ENCODE measurements at regions not wholly inside any gene's neighbourhood (a gene's known extent, or its start where the extent isn't known, plus 50 kb on each side); places are given as distances from the start of the nearest gene placed in this dataset.

DNA sequence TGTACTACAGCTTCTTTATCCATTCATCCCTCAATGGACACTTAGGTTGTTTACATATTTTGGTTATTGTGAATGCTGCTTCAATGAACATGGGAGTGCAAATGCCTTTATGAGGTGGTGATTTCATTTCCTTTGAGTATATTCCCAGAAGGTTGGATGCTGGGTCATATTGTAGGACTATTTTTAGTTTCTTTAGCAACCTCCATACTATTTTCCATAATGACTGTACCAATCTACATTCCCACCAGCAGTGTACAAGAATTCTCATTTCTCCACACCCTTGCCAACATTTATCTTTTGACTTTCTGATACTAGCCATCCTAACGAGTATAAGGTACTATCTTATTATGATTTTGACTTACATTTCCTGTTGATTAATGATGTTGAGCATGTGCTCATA is 269.0 kb downstream of the C6orf118 start:
- TF ChIP-seq, protein P1, sequence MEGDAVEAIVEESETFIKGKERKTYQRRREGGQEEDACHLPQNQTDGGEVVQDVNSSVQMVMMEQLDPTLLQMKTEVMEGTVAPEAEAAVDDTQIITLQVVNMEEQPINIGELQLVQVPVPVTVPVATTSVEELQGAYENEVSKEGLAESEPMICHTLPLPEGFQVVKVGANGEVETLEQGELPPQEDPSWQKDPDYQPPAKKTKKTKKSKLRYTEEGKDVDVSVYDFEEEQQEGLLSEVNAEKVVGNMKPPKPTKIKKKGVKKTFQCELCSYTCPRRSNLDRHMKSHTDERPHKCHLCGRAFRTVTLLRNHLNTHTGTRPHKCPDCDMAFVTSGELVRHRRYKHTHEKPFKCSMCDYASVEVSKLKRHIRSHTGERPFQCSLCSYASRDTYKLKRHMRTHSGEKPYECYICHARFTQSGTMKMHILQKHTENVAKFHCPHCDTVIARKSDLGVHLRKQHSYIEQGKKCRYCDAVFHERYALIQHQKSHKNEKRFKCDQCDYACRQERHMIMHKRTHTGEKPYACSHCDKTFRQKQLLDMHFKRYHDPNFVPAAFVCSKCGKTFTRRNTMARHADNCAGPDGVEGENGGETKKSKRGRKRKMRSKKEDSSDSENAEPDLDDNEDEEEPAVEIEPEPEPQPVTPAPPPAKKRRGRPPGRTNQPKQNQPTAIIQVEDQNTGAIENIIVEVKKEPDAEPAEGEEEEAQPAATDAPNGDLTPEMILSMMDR (IDR thresholded peaks at IDR 0.05; ENCODE audit: low read depth, low read length, poor library complexity, severe bottlenecking) = no peak
- TF ChIP-seq EZH2phosphoT487 (IDR thresholded peaks at IDR 0.05; ENCODE audit: borderline replicate concordance, low read length) = no peak
- H3K9me2 ChIP-seq (replicated peaks; ENCODE audit: control insufficient read depth, low read length) = no peaks in the 10 kb centered on the region

DNA sequence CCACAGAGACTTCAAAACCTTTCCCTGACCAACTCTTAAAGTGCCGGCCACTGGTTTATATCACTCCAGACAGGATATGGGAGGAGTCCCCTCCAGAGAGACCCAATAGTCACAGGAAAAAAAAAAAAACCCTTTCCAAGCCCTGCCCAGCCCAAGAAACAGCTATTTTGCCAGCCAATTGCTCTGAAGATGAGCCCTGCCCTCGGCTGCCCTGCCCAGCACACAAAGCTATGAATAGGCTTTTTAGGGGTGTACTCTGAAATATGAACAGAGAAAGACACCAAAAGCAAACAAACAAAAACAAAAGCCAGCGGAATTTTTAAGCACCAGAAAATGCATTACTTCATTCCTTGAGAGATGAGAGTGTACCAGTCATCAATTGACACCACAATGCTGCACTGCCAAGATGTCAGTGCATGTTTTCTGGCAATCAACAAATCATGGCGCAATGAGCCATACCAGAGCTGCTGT is 275.1 kb downstream of the C6orf118 start:
- Histone ChIP-seq H4K20me1 (ENCODE audit: control insufficient read depth, insufficient read depth, low read depth, low read length) (no peaks in the 10 kb centered on the region), H3K27ac (ENCODE audit: low read depth, low read length) (no peak overlapping the region), H3K4me3 (ENCODE audit: low read length) (no peak overlapping the region), H3K9me3 (ENCODE audit: control insufficient read depth, insufficient read depth, low read length) (no peaks in the 10 kb centered on the region), H3K79me2 (ENCODE audit: control insufficient read depth, low read length) (no peaks in the 10 kb centered on the region), H3K36me3 (ENCODE audit: control insufficient read depth, low read length) (no peaks in the 10 kb centered on the region), H3K4me1 (ENCODE audit: control insufficient read depth, low read length) (no peaks in the 10 kb centered on the region), H3F3A (ENCODE audit: control insufficient read depth, insufficient read depth) (no peaks in the 10 kb centered on the region), H3K27me3 (ENCODE audit: control insufficient read depth, low read length) (no peaks in the 10 kb centered on the region), H3K9me2 (replicated peaks; ENCODE audit: control insufficient read depth, low read length) (no peaks in the 10 kb centered on the region), H3K4me2 (ENCODE audit: low read length) (no peak overlapping the region)
- TF ChIP-seq EZH2phosphoT487 (IDR thresholded peaks at IDR 0.05; ENCODE audit: borderline replicate concordance, low read length) = no peak
- TF ChIP-seq, protein P1 (IDR thresholded peaks at IDR 0.05; ENCODE audit: low read depth, low read length, poor library complexity, severe bottlenecking) = no peak

More for the DNA sequence above, 269.0 kb downstream of the C6orf118 start:
- no peak overlapping the region for H3K4me2 ChIP-seq (ENCODE audit: low read length)
- no peaks in the 10 kb centered on the region for H3K36me3 ChIP-seq (ENCODE audit: control insufficient read depth, low read length)
- H3F3A ChIP-seq (ENCODE audit: control insufficient read depth, insufficient read depth) = no peaks in the 10 kb centered on the region
- H3K9me3 ChIP-seq (ENCODE audit: control insufficient read depth, insufficient read depth, low read length) = no peaks in the 10 kb centered on the region
- no peaks in the 10 kb centered on the region for H3K27me3 ChIP-seq (ENCODE audit: control insufficient read depth, low read length)
- H4K20me1 ChIP-seq (ENCODE audit: control insufficient read depth, insufficient read depth, low read depth, low read length) = no peaks in the 10 kb centered on the region
- H3K27ac ChIP-seq (ENCODE audit: low read depth, low read length) = no peak overlapping the region
- no peak overlapping the region for H3K4me3 ChIP-seq (ENCODE audit: low read length)
- no peaks in the 10 kb centered on the region for H3K4me1 ChIP-seq (ENCODE audit: control insufficient read depth, low read length)
- H3K79me2 ChIP-seq (ENCODE audit: control insufficient read depth, low read length) = no peaks in the 10 kb centered on the region

DNA sequence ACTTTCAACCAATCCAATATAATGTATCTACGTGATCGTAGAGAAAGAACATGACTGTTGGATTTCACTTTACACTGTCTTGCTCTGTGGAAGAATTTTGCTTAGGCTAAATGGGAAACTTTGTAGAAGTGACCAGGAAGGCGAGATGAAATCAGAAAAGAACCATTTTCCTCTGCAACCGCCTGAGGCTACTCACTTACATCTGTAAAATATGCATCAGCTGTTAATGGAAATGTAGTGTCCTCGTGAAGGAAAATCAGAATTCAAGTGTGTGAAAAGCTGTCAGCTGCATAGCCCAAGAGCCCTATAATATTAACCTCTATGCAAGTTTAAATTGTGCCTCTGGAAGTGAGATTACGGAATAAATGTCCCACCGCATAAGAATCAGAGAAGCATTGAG is 277.9 kb downstream of the C6orf118 start:
- Histone ChIP-seq H3K9me3 (ENCODE audit: control insufficient read depth, insufficient read depth, low read length) (no peaks in the 10 kb centered on the region), H3K4me1 (ENCODE audit: control insufficient read depth, low read length) (no peaks in the 10 kb centered on the region), H3K4me3 (ENCODE audit: low read length) (no peak overlapping the region), H3K27ac (ENCODE audit: low read depth, low read length) (no peak overlapping the region), H3K9me2 (replicated peaks; ENCODE audit: control insufficient read depth, low read length) (no peaks in the 10 kb centered on the region), H3K79me2 (ENCODE audit: control insufficient read depth, low read length) (no peaks in the 10 kb centered on the region), H4K20me1 (ENCODE audit: control insufficient read depth, insufficient read depth, low read depth, low read length) (no peaks in the 10 kb centered on the region), H3K27me3 (ENCODE audit: control insufficient read depth, low read length) (no peaks in the 10 kb centered on the region), H3F3A (ENCODE audit: control insufficient read depth, insufficient read depth) (no peaks in the 10 kb centered on the region), H3K36me3 (ENCODE audit: control insufficient read depth, low read length) (no peaks in the 10 kb centered on the region), H3K4me2 (ENCODE audit: low read length) (no peak overlapping the region)
- no peak for TF ChIP-seq EZH2phosphoT487 (IDR thresholded peaks at IDR 0.05; ENCODE audit: borderline replicate concordance, low read length)
- TF ChIP-seq, protein P1 (IDR thresholded peaks at IDR 0.05; ENCODE audit: low read depth, low read length, poor library complexity, severe bottlenecking) = no peak
